HFFc6 (cell line): ENCODE measurements at regions not wholly inside any gene's neighbourhood (a gene's known extent, or its start where the extent isn't known, plus 50 kb on each side); places are given as distances from the start of the nearest gene placed in this dataset.
A peak's percentile ranks its signal among the peaks of the same experiment; 100 is the strongest.

Experiments used
- DNase-seq: peaks from one replicate; pipeline ENCODE4 v3.0.0-alpha.2; 2018
- H3K27ac Mint-ChIP-seq: 2 replicates; pipeline ENCODE4 v1.8.0; 2020; ENCODE audit warnings: mild to moderate bottlenecking, mixed read lengths
- H3K27me3 Mint-ChIP-seq: 2 replicates; pipeline ENCODE4 v1.8.0; 2021; ENCODE audit warnings: mild to moderate bottlenecking, moderate library complexity, mixed read lengths; ENCODE audit not compliant: insufficient read depth
- H3K36me3 Mint-ChIP-seq: 2 replicates; pipeline ENCODE4 v1.8.0; 2021; ENCODE audit warnings: low read depth, mixed read lengths
- H3K4me1 Mint-ChIP-seq: 2 replicates; pipeline ENCODE4 v1.8.0; 2020; ENCODE audit warnings: low read depth, mixed read lengths
- H3K4me3 Mint-ChIP-seq: 2 replicates; pipeline ENCODE4 v1.8.0; 2020; ENCODE audit warnings: mild to moderate bottlenecking, moderate library complexity, mixed read lengths
- H3K9me3 Mint-ChIP-seq: 2 replicates; pipeline ENCODE4 v1.8.0; 2020; ENCODE audit warnings: mild to moderate bottlenecking, mixed read lengths
- TF ChIP-seq, protein P1 (sequence below): fragments of 200-600 bp; sonication (generic); IDR thresholded peaks from 2 replicates; pipeline ENCODE4 v1.5.0; 2021; ENCODE audit warnings: antibody characterized with exemption, mild to moderate bottlenecking

DNA sequence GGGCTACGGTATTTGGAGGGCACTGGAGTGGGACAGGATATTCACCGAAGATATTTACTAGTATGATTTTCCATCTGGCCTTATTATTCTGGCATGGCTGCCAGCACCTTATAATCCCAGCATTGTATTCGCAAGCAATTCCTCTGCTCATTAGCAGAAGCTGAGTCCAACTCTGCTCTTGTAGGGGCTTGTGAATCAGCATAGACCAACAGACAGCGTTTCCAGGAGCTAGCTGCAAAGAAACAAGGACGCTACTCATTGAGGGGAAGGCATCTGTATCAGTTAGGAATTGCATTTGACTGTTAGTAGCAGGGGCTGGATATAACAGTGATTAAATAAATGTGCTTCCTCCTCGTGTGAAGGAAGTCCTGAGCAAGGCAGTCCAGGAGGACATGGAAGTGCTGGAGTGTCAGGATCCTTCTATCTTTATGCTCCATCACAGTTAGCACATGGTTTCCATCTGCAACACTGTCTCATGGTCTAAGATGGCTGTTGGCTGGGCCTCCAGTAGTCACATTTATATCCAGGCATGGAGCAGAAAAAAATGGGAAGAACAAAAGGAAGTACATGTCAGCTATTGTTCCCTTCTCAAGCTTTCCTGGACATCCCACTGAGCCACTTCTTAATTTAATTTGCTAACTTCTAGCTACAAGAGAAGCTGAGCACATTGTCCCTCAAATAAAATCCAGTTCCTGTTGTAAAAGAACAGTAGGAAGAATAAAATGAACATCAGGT, 214.1 kb downstream of the C1D start:
- Mint-ChIP-seq H3K36me3 (peaks cover 10% of the 10 kb centered on the region), H3K4me3 (no peak overlapping the region), H3K9me3 (no peaks in the 10 kb centered on the region), H3K27ac (no peak overlapping the region), H3K4me1 (peaks cover 46% of the 10 kb centered on the region), H3K27me3 (peaks cover 3% of the 10 kb centered on the region; the same call in 1 of the 2 replicates)
- DNase-seq, result no peak
- TF ChIP-seq, protein P1, sequence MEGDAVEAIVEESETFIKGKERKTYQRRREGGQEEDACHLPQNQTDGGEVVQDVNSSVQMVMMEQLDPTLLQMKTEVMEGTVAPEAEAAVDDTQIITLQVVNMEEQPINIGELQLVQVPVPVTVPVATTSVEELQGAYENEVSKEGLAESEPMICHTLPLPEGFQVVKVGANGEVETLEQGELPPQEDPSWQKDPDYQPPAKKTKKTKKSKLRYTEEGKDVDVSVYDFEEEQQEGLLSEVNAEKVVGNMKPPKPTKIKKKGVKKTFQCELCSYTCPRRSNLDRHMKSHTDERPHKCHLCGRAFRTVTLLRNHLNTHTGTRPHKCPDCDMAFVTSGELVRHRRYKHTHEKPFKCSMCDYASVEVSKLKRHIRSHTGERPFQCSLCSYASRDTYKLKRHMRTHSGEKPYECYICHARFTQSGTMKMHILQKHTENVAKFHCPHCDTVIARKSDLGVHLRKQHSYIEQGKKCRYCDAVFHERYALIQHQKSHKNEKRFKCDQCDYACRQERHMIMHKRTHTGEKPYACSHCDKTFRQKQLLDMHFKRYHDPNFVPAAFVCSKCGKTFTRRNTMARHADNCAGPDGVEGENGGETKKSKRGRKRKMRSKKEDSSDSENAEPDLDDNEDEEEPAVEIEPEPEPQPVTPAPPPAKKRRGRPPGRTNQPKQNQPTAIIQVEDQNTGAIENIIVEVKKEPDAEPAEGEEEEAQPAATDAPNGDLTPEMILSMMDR, result no peak

DNA sequence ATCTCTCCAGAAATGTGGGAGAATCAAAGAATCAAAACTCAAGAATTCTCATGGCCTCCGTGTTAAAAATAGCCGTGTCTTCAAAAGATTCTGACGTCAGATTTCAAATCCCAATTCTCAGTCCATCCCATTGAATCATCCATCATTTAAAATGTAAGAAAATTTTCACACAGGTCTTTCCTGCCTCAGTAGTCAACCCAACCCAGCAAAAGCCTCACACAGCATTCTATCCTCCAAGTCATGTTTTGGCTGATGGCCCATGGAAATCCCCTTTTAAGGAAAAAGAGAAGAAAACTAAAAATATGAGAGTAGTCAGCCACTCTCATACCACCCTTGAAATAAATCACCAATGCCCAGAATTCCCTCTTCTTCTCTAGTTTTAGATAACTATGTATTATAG, 211.8 kb downstream of the C1D start:
- DNase-seq, result no peak
- TF ChIP-seq, protein P1, result no peak
- no peaks in the 10 kb centered on the region for H3K9me3 Mint-ChIP-seq
- peaks cover 10% of the 10 kb centered on the region for H3K36me3 Mint-ChIP-seq
- peaks cover 2% of the 10 kb centered on the region; the same call in 1 of the 2 replicates for H3K27me3 Mint-ChIP-seq
- H3K27ac Mint-ChIP-seq, result no peak overlapping the region
- peaks cover 48% of the 10 kb centered on the region for H3K4me1 Mint-ChIP-seq
- H3K4me3 Mint-ChIP-seq, result no peak overlapping the region

DNA sequence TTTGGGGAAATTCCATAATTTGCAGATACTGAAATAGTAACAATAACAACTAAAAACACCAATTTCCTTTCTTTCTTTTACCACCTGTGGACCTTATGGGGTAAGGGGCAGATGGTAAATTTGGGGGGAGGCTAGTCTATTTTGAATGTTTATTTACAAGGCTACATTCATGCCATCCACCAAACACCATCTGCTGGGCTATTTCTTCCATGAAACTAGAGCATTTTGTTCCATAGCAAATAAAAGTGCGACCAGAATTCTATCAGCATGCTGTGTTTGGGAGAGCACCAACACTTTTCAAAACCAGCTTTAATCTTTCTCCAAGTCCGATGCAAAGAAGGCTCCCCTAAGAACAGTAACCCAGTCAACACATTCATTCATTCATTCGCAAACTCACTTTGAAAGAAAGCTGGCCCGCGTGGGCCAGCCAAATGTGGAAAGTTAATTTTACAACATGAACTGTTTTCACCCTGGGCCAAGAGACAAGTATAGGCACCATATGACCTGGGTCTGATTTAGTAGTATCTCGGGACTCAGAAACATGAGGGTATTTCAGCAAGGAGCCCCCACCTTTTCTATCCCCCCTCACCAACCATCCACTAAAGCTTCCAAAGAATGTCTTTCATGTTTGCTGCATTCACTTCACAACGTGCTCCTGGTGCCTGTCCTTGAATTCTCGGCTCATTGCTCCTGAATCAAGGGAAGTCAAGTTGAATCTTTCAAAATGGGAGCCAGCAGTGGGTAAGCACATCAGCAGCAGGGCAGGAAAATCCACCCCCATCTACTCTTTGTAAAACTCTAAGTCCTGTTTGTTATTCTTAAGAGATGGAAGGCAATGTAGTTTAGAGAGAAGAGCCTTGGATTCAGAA, 210.6 kb downstream of the C1D start:
- DNase-seq, result no peak
- Mint-ChIP-seq H3K4me3 (no peak overlapping the region), H3K4me1 (peaks cover 40% of the 10 kb centered on the region), H3K9me3 (no peaks in the 10 kb centered on the region), H3K36me3 (peaks cover 10% of the 10 kb centered on the region), H3K27me3 (peaks cover 2% of the 10 kb centered on the region; the same call in 1 of the 2 replicates), H3K27ac (no peak overlapping the region)
- TF ChIP-seq, protein P1, result no peak

DNA sequence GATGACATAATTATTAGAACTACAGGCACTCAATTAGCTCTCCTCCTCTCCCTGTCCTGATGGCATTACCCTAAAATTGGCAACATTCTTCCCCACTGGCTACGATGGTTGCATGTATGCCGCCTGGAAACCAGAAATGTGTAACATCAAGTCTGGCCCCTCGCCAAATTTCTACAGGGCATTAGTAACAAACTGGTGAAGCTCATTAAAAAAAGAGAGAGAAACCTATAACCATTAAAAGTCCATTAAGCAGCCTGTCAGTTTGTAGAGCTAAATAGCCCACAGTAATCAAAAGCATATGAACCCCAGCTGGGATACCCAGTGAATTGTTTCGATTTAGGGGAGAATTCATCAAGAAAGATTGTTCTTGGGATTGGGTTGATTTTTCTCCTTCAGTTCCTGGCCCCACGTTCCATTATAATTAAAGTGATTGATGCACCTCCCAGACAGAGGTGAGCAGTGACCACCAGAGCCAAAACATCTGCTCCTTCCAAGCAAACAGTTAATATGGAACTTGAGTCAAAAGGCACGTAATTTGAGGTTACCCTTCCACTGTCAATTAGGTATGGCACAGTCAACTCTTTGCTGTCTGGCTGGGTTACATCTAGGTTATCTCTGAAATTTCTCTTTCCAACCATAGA, 208.6 kb downstream of the C1D start:
- peaks cover 2% of the 10 kb centered on the region; the same call in 1 of the 2 replicates for H3K27me3 Mint-ChIP-seq
- TF ChIP-seq, protein P1, result no peak
- DNase-seq, result no peak

DNA sequence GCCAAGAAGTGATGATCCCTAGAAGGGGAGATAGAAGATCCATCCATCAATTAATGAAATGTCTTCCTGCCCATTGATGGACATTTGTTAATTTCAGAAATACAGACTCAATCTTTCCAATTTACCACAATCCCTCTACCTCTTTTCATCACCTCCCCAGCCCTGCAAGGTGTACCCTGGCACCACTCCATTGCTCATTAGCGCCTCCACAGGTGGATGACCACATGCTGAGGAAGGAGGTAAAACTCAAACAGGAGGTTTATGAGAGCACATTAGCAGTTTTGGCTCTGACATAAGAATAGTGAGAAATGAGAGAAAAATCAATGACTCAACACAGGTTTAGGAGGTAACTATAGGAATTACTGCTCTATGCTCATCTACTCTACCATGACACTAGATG, 208.0 kb downstream of the C1D start:
- H3K4me1 Mint-ChIP-seq, result peaks cover 28% of the 10 kb centered on the region
- no peak for DNase-seq
- H3K36me3 Mint-ChIP-seq, result peaks cover 10% of the 10 kb centered on the region
- no peaks in the 10 kb centered on the region for H3K9me3 Mint-ChIP-seq
- no peak overlapping the region for H3K27ac Mint-ChIP-seq
- no peak overlapping the region for H3K4me3 Mint-ChIP-seq
- TF ChIP-seq, protein P1, result peak; percentile 22; the same call in 1 of the 2 replicates
- H3K27me3 Mint-ChIP-seq, result peaks cover 2% of the 10 kb centered on the region; the same call in 1 of the 2 replicates

More for the DNA sequence above, 208.6 kb downstream of the C1D start:
- H3K9me3 Mint-ChIP-seq, result no peaks in the 10 kb centered on the region
- peaks cover 28% of the 10 kb centered on the region for H3K4me1 Mint-ChIP-seq
- no peak overlapping the region for H3K4me3 Mint-ChIP-seq
- H3K36me3 Mint-ChIP-seq, result peaks cover 10% of the 10 kb centered on the region
- no peak overlapping the region for H3K27ac Mint-ChIP-seq
